BE2C (cell line): ENCODE measurements at regions not wholly inside any gene's neighbourhood (a gene's known extent, or its start where the extent isn't known, plus 50 kb on each side); places are given as distances from the start of the nearest gene placed in this dataset.

Source experiments
- DNase-seq: peaks from one replicate; pipeline ENCODE4 v3.0.0-alpha.2; 2020
- H3K27me3 ChIP-seq: fragments of 250-450 bp; sonication (Bioruptor Pico); 2 replicates; pipeline ENCODE4 v1.5.1; 2020; ENCODE audit warnings: mild to moderate bottlenecking
- H3K36me3 ChIP-seq: fragments of 250-450 bp; sonication (Bioruptor Pico); 2 replicates; pipeline ENCODE4 v1.5.1; 2020; ENCODE audit warnings: mild to moderate bottlenecking
- H3K4me1 ChIP-seq: fragments of 250-450 bp; sonication (Bioruptor Pico); 2 replicates; pipeline ENCODE4 v1.5.1; 2020
- H3K4me3 ChIP-seq: 2 replicates; pipeline ENCODE4 v1.5.1; 2011; ENCODE audit warnings: low read depth, low read length
- H3K9me3 ChIP-seq: fragments of 250-450 bp; sonication (Bioruptor Pico); 2 replicates; pipeline ENCODE4 v1.5.1; 2020
- CTCF ChIP-seq: IDR thresholded peaks from 2 replicates; pipeline ENCODE4 v1.5.1; 2012; ENCODE audit warnings: mild to moderate bottlenecking, low read depth, low read length

- Histone ChIP-seq H3K27me3 (no peaks in the 10 kb centered on the region), H3K4me3 (no peak overlapping the region), H3K36me3 (no peaks in the 10 kb centered on the region), H3K9me3 (no peaks in the 10 kb centered on the region), H3K4me1 (no peaks in the 10 kb centered on the region)
- no peak for DNase-seq
- TF ChIP-seq CTCF = no peak
Observed at GRCh38 chr1:98417820-98418219, 243.7 kb upstream of the SNX7 start.

GRCh38 chr1:98410082-98410481 lies 251.4 kb upstream of the SNX7 start:
- H3K4me3 ChIP-seq = no peak overlapping the region
- TF ChIP-seq CTCF = no peak

GRCh38 chr1:98406352-98407088 lies 255.0 kb upstream of the SNX7 start:
- TF ChIP-seq CTCF = no peak
- DNase-seq = no peak
- Histone ChIP-seq H3K9me3 (no peaks in the 10 kb centered on the region), H3K4me3 (no peak overlapping the region), H3K4me1 (peaks cover 31% of the 10 kb centered on the region), H3K27me3 (no peaks in the 10 kb centered on the region), H3K36me3 (no peaks in the 10 kb centered on the region)

More at GRCh38 chr1:98410082-98410481, 251.4 kb upstream of the SNX7 start:
- no peaks in the 10 kb centered on the region for H3K36me3 ChIP-seq
- H3K9me3 ChIP-seq = no peaks in the 10 kb centered on the region
- DNase-seq = no peak
- H3K4me1 ChIP-seq = peaks cover 16% of the 10 kb centered on the region
- H3K27me3 ChIP-seq = no peaks in the 10 kb centered on the region

- no peak for TF ChIP-seq CTCF
- H3K9me3 ChIP-seq = no peaks in the 10 kb centered on the region
- H3K4me3 ChIP-seq = no peak overlapping the region
- no peak for DNase-seq
- H3K4me1 ChIP-seq = peaks cover 31% of the 10 kb centered on the region
- H3K36me3 ChIP-seq = no peaks in the 10 kb centered on the region
- H3K27me3 ChIP-seq = no peaks in the 10 kb centered on the region
Observed at GRCh38 chr1:98405581-98406074, 255.9 kb upstream of the SNX7 start.

- no peaks in the 10 kb centered on the region for H3K27me3 ChIP-seq
- H3K9me3 ChIP-seq = no peaks in the 10 kb centered on the region
- no peak overlapping the region for H3K4me3 ChIP-seq
- DNase-seq = no peak
- no peak for TF ChIP-seq CTCF
- peaks cover 31% of the 10 kb centered on the region for H3K4me1 ChIP-seq
- H3K36me3 ChIP-seq = no peaks in the 10 kb centered on the region
Observed at GRCh38 chr1:98404866-98405265, 256.7 kb upstream of the SNX7 start.

- no peaks in the 10 kb centered on the region for H3K36me3 ChIP-seq
- H3K9me3 ChIP-seq = no peaks in the 10 kb centered on the region
- no peaks in the 10 kb centered on the region for H3K27me3 ChIP-seq
- H3K4me3 ChIP-seq = no peak overlapping the region
- H3K4me1 ChIP-seq = peaks cover 31% of the 10 kb centered on the region
- DNase-seq = no peak
- no peak for TF ChIP-seq CTCF
Observed at GRCh38 chr1:98403963-98404480, 257.5 kb upstream of the SNX7 start.
